C4-2B (cell line): ENCODE measurements at regions not wholly inside any gene's neighbourhood (a gene's known extent, or its start where the extent isn't known, plus 50 kb on each side); places are given as distances from the start of the nearest gene placed in this dataset.

Experiments used
- H3K27ac ChIP-seq: fragments of 450-650 bp; 2 replicates; pipeline ENCODE4 v1.5.1; 2017
- CTCF ChIP-seq: fragments of 450-650 bp; conservative IDR thresholded peaks from 2 replicates; pipeline ENCODE4 v1.5.1; 2017; ENCODE audit warnings: mild to moderate bottlenecking
- ZFX ChIP-seq: fragments of 450-650 bp; IDR thresholded peaks from 2 replicates; pipeline ENCODE4 v1.6.1; 2017

GRCh38 chr10:78130966-78131710 lies 97.5 kb downstream of the RPS24 start:
- TF ChIP-seq CTCF = no peak
- TF ChIP-seq ZFX = no peak

GRCh38 chr10:78134773-78135306 lies 101.2 kb downstream of the RPS24 start:
- TF ChIP-seq ZFX (no peak), CTCF (no peak)
- H3K27ac ChIP-seq = no peak overlapping the region

More at GRCh38 chr10:78130966-78131710, 97.5 kb downstream of the RPS24 start:
- H3K27ac ChIP-seq = no peak overlapping the region

- no peak overlapping the region for H3K27ac ChIP-seq
- TF ChIP-seq CTCF (no peak), ZFX (no peak)
Observed at GRCh38 chr10:78137147-78137546, 103.5 kb downstream of the RPS24 start.

GRCh38 chr10:78139341-78139740 lies 105.7 kb downstream of the RPS24 start:
- no peak for TF ChIP-seq ZFX
- TF ChIP-seq CTCF = no peak
- H3K27ac ChIP-seq = no peak overlapping the region

- no peak for TF ChIP-seq ZFX
- TF ChIP-seq CTCF = no peak
- no peak overlapping the region for H3K27ac ChIP-seq
Observed at GRCh38 chr10:78140066-78140630, 106.5 kb downstream of the RPS24 start.

- no peak overlapping the region for H3K27ac ChIP-seq
Observed at GRCh38 chr10:78143576-78143975, 109.9 kb downstream of the RPS24 start.

More at GRCh38 chr10:78143576-78143975, 109.9 kb downstream of the RPS24 start:
- TF ChIP-seq ZFX (no peak), CTCF (no peak)
